ENCODE measurements at regions not wholly inside any gene's neighbourhood (a gene's known extent, or its start where the extent isn't known, plus 50 kb on each side); places are given as distances from the start of the nearest gene placed in this dataset.

DNA sequence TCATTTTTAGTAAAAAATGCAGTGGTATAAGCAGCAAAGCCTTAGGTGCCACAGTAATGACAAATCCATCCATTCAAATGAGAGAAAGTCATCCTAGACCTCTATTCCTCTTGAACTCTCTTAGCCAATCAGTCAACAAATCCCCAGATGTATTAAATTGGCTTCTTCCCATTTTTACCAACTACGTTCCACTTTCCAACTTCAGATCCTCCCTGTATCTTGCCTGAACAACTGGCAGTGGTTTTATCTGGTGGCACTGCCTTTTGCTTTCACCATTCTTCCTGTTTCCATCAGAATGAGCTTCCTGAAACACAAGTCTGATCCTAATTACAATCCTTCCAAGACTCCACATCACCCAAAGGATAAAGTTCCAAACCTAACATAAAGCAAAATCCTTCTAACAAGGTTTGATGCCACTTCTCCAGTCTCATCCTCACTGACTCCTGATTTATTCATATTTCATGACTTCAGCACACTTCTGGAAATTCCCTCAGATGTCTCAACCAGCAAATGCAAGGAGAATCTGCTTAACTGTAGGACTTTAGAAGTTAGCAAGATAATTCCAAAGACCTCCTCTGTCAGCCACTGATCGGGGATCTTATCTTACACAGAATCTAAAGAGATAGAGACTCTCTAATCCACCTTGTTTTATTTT, 69.8 kb upstream of the SLC4A7 start:
- no peak for TF ChIP-seq CEBPB (IDR thresholded peaks at IDR 0.05; ENCODE audit: low read depth)
- no peak for TF ChIP-seq POLR2A (IDR thresholded peaks at IDR 0.05; ENCODE audit: borderline replicate concordance, extremely low read depth, insufficient read depth, insufficient read length)
- no peak for TF ChIP-seq ZFX (IDR thresholded peaks at IDR 0.05)
- TF ChIP-seq ELF1 (IDR thresholded peaks at IDR 0.05; ENCODE audit: borderline replicate concordance, low read depth), result no peak
- TF ChIP-seq RAD21 (IDR thresholded peaks at IDR 0.05; ENCODE audit: low read depth), result no peak
- TF ChIP-seq POLR2AphosphoS5 (IDR thresholded peaks at IDR 0.05; ENCODE audit: low read depth, low read length), result no peak
- TF ChIP-seq, protein P1, sequence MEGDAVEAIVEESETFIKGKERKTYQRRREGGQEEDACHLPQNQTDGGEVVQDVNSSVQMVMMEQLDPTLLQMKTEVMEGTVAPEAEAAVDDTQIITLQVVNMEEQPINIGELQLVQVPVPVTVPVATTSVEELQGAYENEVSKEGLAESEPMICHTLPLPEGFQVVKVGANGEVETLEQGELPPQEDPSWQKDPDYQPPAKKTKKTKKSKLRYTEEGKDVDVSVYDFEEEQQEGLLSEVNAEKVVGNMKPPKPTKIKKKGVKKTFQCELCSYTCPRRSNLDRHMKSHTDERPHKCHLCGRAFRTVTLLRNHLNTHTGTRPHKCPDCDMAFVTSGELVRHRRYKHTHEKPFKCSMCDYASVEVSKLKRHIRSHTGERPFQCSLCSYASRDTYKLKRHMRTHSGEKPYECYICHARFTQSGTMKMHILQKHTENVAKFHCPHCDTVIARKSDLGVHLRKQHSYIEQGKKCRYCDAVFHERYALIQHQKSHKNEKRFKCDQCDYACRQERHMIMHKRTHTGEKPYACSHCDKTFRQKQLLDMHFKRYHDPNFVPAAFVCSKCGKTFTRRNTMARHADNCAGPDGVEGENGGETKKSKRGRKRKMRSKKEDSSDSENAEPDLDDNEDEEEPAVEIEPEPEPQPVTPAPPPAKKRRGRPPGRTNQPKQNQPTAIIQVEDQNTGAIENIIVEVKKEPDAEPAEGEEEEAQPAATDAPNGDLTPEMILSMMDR (IDR thresholded peaks at IDR 0.05 in 2 of 3, conservative IDR thresholded peaks at IDR 0.05 in 1 of 3; ENCODE audit: borderline replicate concordance in 1 of 3, insufficient read depth in 1 of 3, low read depth in 2 of 3, low read length in 2 of 3), result no peak
- no peak for TF ChIP-seq EZH2phosphoT487 (IDR thresholded peaks at IDR 0.05; ENCODE audit: borderline replicate concordance)
